Right renal cortex interstitium (tissue), 3 donors: ENCODE measurements at regions not wholly inside any gene's neighbourhood (a gene's known extent, or its start where the extent isn't known, plus 50 kb on each side); places are given as distances from the start of the nearest gene placed in this dataset.

ENCODE experiments used
- DNase-seq, 3 donors: peaks; one replicate each; pipeline ENCODE4 v3.0.0-alpha.2; 2013; ENCODE audit warnings: low read depth in 3 of 3, low spot score in 2 of 3

- DNase-seq: no peak
Measured at GRCh38 chr12:39061576-39061975, 156.2 kb upstream of the CPNE8 start.

GRCh38 chr12:39048395-39048794, 143.0 kb upstream of the CPNE8 start:
- no peak for DNase-seq

- DNase-seq: no peak
Measured at GRCh38 chr12:39047539-39048262, 142.3 kb upstream of the CPNE8 start.

- DNase-seq: no peak
Measured at GRCh38 chr12:39044754-39045153, 139.4 kb upstream of the CPNE8 start.

- no peak for DNase-seq
Measured at GRCh38 chr12:39043424-39043822, 138.0 kb upstream of the CPNE8 start.

GRCh38 chr12:39040275-39040674, 134.9 kb upstream of the CPNE8 start:
- DNase-seq: no peak

- no peak for DNase-seq
Measured at GRCh38 chr12:39037115-39037514, 131.7 kb upstream of the CPNE8 start.

GRCh38 chr12:39036105-39036504, 130.7 kb upstream of the CPNE8 start:
- DNase-seq: no peak

GRCh38 chr12:39033782-39034181, 128.4 kb upstream of the CPNE8 start:
- no peak for DNase-seq

- no peak for DNase-seq
Measured at GRCh38 chr12:39032448-39032847, 127.1 kb upstream of the CPNE8 start.

- no peak for DNase-seq
Measured at GRCh38 chr12:39032034-39032433, 126.6 kb upstream of the CPNE8 start.

- DNase-seq: no peak
Measured at GRCh38 chr12:39028382-39028781, 123.0 kb upstream of the CPNE8 start.

GRCh38 chr12:39012870-39013269, 107.5 kb upstream of the CPNE8 start:
- no peak for DNase-seq

GRCh38 chr12:39011166-39011565, 105.8 kb upstream of the CPNE8 start:
- no peak for DNase-seq

GRCh38 chr12:39010406-39010805, 105.0 kb upstream of the CPNE8 start:
- DNase-seq: no peak

- DNase-seq: no peak
Measured at GRCh38 chr12:39007619-39008018, 102.2 kb upstream of the CPNE8 start.

GRCh38 chr12:39006286-39006685, 100.9 kb upstream of the CPNE8 start:
- DNase-seq: no peak

- DNase-seq: no peak
Measured at GRCh38 chr12:39005671-39006070, 100.3 kb upstream of the CPNE8 start.

GRCh38 chr12:39003541-39004155, 98.3 kb upstream of the CPNE8 start:
- DNase-seq: no peak

GRCh38 chr12:39000370-39000769, 95.0 kb upstream of the CPNE8 start:
- no peak for DNase-seq

GRCh38 chr12:38998887-38999482, 93.6 kb upstream of the CPNE8 start:
- no peak for DNase-seq

GRCh38 chr12:38995249-38995648, 89.9 kb upstream of the CPNE8 start:
- no peak for DNase-seq
